Fibroblast of the aortic adventitia (primary cell): ENCODE measurements at regions not wholly inside any gene's neighbourhood (a gene's known extent, or its start where the extent isn't known, plus 50 kb on each side); places are given as distances from the start of the nearest gene placed in this dataset.
A peak's percentile ranks its signal among the peaks of the same experiment; 100 is the strongest.

Experiments used
- DNase-seq: peaks from one replicate; pipeline ENCODE4 v3.0.0-alpha.2; 2010; ENCODE audit warnings: low read depth
- H3K4me3 ChIP-seq: 2 replicates; pipeline ENCODE4 v1.5.1; 2011; ENCODE audit warnings: low read depth, mild to moderate bottlenecking, control low read depth, low read length, moderate library complexity
- CTCF ChIP-seq: IDR thresholded peaks from 2 replicates; pipeline ENCODE4 v1.5.1; 2011; ENCODE audit warnings: mild to moderate bottlenecking, low read length, control low read depth, inconsistent platforms; ENCODE audit not compliant: insufficient read depth

- TF ChIP-seq CTCF, result no peak
- H3K4me3 ChIP-seq, result no peak overlapping the region
- DNase-seq, result peak; percentile 3
These were observed 53.6 kb upstream of the ANKFN1 start for GRCh38 chr17:56099649-56100048.
